ENCODE measurements at regions not wholly inside any gene's neighbourhood (a gene's known extent, or its start where the extent isn't known, plus 50 kb on each side); places are given as distances from the start of the nearest gene placed in this dataset.

DNA sequence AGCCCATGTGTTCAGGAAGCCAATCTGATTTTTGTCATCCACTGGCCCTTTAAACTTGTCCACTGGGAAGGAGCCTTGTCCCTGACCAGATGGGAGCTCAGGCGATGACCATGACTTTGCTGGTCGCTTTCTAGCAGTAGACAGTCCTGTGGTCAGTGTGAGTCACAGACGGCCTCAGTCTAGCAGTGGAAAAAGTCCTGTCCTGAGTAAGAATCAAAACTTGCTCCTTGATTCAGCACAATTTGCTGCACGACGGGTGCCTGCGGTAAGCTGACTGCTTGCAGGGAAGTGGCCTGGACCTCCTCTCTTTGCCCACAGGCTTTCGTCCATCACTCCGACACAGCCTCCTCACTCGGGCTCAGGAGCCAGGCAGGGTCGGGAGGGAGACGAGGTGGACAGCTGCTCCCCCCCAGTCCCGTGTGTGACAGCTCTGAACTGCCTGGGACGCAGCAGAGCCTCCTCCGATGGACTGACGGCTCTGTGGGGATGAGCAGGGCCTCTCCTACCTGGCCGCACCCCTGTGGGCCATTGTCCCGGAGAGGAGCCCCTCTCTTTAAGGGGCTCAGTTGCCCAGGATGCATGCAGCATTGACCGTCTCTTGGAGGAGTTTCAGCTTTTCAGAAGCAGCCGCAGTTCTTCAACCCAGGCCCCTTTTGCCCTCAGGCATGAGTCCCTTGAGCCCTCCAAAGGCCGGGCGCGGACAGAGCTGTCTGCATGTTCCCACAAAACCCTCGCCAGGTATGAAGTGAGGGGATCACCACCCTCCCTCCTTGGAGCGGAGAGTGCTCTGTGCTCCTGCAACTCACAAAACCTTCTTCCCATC, 209.2 kb downstream of the ANKRD60 start:
- no peaks in the 10 kb centered on the region for H3K27me3 ChIP-seq (ENCODE audit: insufficient read depth, low read length, poor library complexity, severe bottlenecking)
- H3F3A ChIP-seq (ENCODE audit: low read depth): no peaks in the 10 kb centered on the region
- no peak overlapping the region for H3K4me2 ChIP-seq (ENCODE audit: low read depth, low read length, poor library complexity, severe bottlenecking)
- H2AFZ ChIP-seq (ENCODE audit: low read length): no peak overlapping the region
- no peaks in the 10 kb centered on the region for H3K36me3 ChIP-seq (ENCODE audit: insufficient read depth, low read length)
- H3K4me1 ChIP-seq (ENCODE audit: insufficient read depth, low read length, poor library complexity, severe bottlenecking): no peaks in the 10 kb centered on the region
- H3K4me3 ChIP-seq (ENCODE audit: low read length, poor library complexity, severe bottlenecking): no peak overlapping the region
- H3K9me3 ChIP-seq (ENCODE audit: insufficient read depth, low read depth, low read length): no peaks in the 10 kb centered on the region
- H3K9me2 ChIP-seq (replicated peaks; ENCODE audit: low read depth, low read length): no peaks in the 10 kb centered on the region
- H3K79me2 ChIP-seq (ENCODE audit: insufficient read depth, low read length): no peaks in the 10 kb centered on the region
- TF ChIP-seq EZH2phosphoT487 (IDR thresholded peaks at IDR 0.05; ENCODE audit: borderline replicate concordance): no peak
- TF ChIP-seq, protein P1, sequence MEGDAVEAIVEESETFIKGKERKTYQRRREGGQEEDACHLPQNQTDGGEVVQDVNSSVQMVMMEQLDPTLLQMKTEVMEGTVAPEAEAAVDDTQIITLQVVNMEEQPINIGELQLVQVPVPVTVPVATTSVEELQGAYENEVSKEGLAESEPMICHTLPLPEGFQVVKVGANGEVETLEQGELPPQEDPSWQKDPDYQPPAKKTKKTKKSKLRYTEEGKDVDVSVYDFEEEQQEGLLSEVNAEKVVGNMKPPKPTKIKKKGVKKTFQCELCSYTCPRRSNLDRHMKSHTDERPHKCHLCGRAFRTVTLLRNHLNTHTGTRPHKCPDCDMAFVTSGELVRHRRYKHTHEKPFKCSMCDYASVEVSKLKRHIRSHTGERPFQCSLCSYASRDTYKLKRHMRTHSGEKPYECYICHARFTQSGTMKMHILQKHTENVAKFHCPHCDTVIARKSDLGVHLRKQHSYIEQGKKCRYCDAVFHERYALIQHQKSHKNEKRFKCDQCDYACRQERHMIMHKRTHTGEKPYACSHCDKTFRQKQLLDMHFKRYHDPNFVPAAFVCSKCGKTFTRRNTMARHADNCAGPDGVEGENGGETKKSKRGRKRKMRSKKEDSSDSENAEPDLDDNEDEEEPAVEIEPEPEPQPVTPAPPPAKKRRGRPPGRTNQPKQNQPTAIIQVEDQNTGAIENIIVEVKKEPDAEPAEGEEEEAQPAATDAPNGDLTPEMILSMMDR (conservative IDR thresholded peaks at IDR 0.05; ENCODE audit: low read length): no peak
- no peak overlapping the region for H3K9ac ChIP-seq (ENCODE audit: low read depth, low read length, poor library complexity, severe bottlenecking)
- H4K20me1 ChIP-seq (ENCODE audit: insufficient read depth, low read length, poor library complexity, severe bottlenecking): no peaks in the 10 kb centered on the region

DNA sequence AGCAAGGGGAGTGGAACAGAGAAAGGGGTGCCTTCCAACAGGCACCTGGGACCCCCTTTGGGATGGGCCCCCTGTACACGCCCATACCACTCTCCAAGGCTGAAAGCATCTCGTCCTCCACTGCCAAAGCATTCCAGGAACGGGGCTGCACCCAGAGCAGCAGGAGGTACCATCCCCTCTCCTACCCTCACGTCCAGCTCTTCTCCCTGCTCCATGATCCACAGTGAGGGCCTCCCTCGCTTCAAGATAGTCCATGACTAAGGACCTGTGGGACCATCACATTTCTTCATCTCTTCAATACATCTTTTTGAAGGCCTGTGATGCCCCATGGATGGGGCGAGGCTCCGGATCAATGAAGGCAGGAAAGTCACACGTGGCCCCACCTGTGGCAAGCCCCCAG, 209.9 kb downstream of the ANKRD60 start:
- Histone ChIP-seq H3K4me1 (ENCODE audit: insufficient read depth, low read length, poor library complexity, severe bottlenecking) (no peaks in the 10 kb centered on the region), H3K27me3 (ENCODE audit: insufficient read depth, low read length, poor library complexity, severe bottlenecking) (no peaks in the 10 kb centered on the region), H3K9me2 (replicated peaks; ENCODE audit: low read depth, low read length) (no peaks in the 10 kb centered on the region), H3K4me2 (ENCODE audit: low read depth, low read length, poor library complexity, severe bottlenecking) (no peak overlapping the region), H3K4me3 (ENCODE audit: low read length, poor library complexity, severe bottlenecking) (no peak overlapping the region), H2AFZ (ENCODE audit: low read length) (no peak overlapping the region), H3F3A (ENCODE audit: low read depth) (no peaks in the 10 kb centered on the region), H3K79me2 (ENCODE audit: insufficient read depth, low read length) (no peaks in the 10 kb centered on the region), H3K36me3 (ENCODE audit: insufficient read depth, low read length) (no peaks in the 10 kb centered on the region), H3K9me3 (ENCODE audit: insufficient read depth, low read depth, low read length) (no peaks in the 10 kb centered on the region), H3K9ac (ENCODE audit: low read depth, low read length, poor library complexity, severe bottlenecking) (no peak overlapping the region), H4K20me1 (ENCODE audit: insufficient read depth, low read length, poor library complexity, severe bottlenecking) (no peaks in the 10 kb centered on the region)
- no peak for TF ChIP-seq EZH2phosphoT487 (IDR thresholded peaks at IDR 0.05; ENCODE audit: borderline replicate concordance)
- TF ChIP-seq, protein P1 (conservative IDR thresholded peaks at IDR 0.05; ENCODE audit: low read length): no peak

DNA sequence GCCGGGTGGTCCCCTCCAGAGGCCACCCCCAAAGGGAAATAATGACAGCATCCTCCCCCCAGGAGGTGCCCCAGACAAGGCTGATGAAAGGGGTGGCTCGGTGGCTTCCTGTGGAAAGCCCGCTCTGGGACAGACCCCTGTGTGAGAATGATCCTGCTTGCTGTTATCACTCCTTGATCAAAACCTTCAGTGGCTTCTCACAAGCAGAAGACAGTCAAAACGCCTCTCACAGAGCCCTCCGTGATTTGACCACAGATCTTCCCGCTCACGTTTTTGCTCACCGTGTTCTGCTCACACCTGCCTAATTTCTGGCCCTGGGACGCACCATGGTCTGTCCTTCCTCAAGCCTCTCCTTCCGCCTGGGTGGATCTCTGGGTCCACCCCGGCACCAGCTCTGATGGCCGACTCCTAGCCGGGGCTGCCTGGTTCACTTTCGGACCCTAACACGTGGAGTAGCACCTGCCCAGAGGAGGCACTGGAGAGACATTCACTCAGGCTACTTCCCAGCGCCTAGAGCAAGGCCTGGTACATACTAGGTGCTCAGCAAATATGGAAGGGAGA, 210.4 kb downstream of the ANKRD60 start:
- no peak overlapping the region for H3K4me2 ChIP-seq (ENCODE audit: low read depth, low read length, poor library complexity, severe bottlenecking)
- no peak overlapping the region for H3K9ac ChIP-seq (ENCODE audit: low read depth, low read length, poor library complexity, severe bottlenecking)
- no peaks in the 10 kb centered on the region for H3K36me3 ChIP-seq (ENCODE audit: insufficient read depth, low read length)
- H3K27me3 ChIP-seq (ENCODE audit: insufficient read depth, low read length, poor library complexity, severe bottlenecking): no peaks in the 10 kb centered on the region
- no peaks in the 10 kb centered on the region for H4K20me1 ChIP-seq (ENCODE audit: insufficient read depth, low read length, poor library complexity, severe bottlenecking)
- H3K9me2 ChIP-seq (replicated peaks; ENCODE audit: low read depth, low read length): no peaks in the 10 kb centered on the region
- no peak overlapping the region for H2AFZ ChIP-seq (ENCODE audit: low read length)
- no peak for TF ChIP-seq EZH2phosphoT487 (IDR thresholded peaks at IDR 0.05; ENCODE audit: borderline replicate concordance)
- TF ChIP-seq, protein P1 (conservative IDR thresholded peaks at IDR 0.05; ENCODE audit: low read length): no peak
- no peaks in the 10 kb centered on the region for H3K4me1 ChIP-seq (ENCODE audit: insufficient read depth, low read length, poor library complexity, severe bottlenecking)
- no peaks in the 10 kb centered on the region for H3K79me2 ChIP-seq (ENCODE audit: insufficient read depth, low read length)
- no peaks in the 10 kb centered on the region for H3K9me3 ChIP-seq (ENCODE audit: insufficient read depth, low read depth, low read length)
- no peak overlapping the region for H3K4me3 ChIP-seq (ENCODE audit: low read length, poor library complexity, severe bottlenecking)
- H3F3A ChIP-seq (ENCODE audit: low read depth): no peaks in the 10 kb centered on the region
